ENCODE measurements at regions not wholly inside any gene's neighbourhood (a gene's known extent, or its start where the extent isn't known, plus 50 kb on each side); places are given as distances from the start of the nearest gene placed in this dataset.

- DNase-seq (ENCODE audit: low spot score), result no peak
These were observed 151.9 kb downstream of the FAM43A start for GRCh38 chr3:194837457-194838127.

GRCh38 chr3:194838236-194838635, 152.6 kb downstream of the FAM43A start:
- no peak for DNase-seq (ENCODE audit: low spot score)

GRCh38 chr3:194840661-194841514, 155.2 kb downstream of the FAM43A start:
- no peak for DNase-seq (ENCODE audit: low spot score)

- no peak for DNase-seq (ENCODE audit: low spot score)
These were observed 155.8 kb downstream of the FAM43A start for GRCh38 chr3:194841515-194841841.

GRCh38 chr3:194843556-194843955, 157.9 kb downstream of the FAM43A start:
- no peak for DNase-seq (ENCODE audit: low spot score)

- no peak for DNase-seq (ENCODE audit: low spot score)
These were observed 158.4 kb downstream of the FAM43A start for GRCh38 chr3:194844046-194844445.

- no peak for DNase-seq (ENCODE audit: low spot score)
These were observed 163.6 kb downstream of the FAM43A start for GRCh38 chr3:194849166-194849875.

GRCh38 chr3:194851254-194851653, 165.6 kb downstream of the FAM43A start:
- DNase-seq (ENCODE audit: low spot score), result no peak

GRCh38 chr3:194851941-194852340, 166.3 kb downstream of the FAM43A start:
- DNase-seq (ENCODE audit: low spot score), result no peak

GRCh38 chr3:194852345-194852744, 166.7 kb downstream of the FAM43A start:
- DNase-seq (ENCODE audit: low spot score), result no peak

GRCh38 chr3:194852831-194853508, 167.3 kb downstream of the FAM43A start:
- DNase-seq (ENCODE audit: low spot score), result no peak

GRCh38 chr3:194854206-194854605, 168.5 kb downstream of the FAM43A start:
- no peak for DNase-seq (ENCODE audit: low spot score)

GRCh38 chr3:194854659-194855390, 169.1 kb downstream of the FAM43A start:
- no peak for DNase-seq (ENCODE audit: low spot score)

- no peak for DNase-seq (ENCODE audit: low spot score)
These were observed 170.6 kb downstream of the FAM43A start for GRCh38 chr3:194856296-194856695.

- DNase-seq (ENCODE audit: low spot score), result no peak
These were observed 171.9 kb downstream of the FAM43A start for GRCh38 chr3:194857469-194858113.

GRCh38 chr3:194858382-194858781, 172.7 kb downstream of the FAM43A start:
- DNase-seq (ENCODE audit: low spot score), result no peak

GRCh38 chr3:194860725-194861124, 175.0 kb downstream of the FAM43A start:
- DNase-seq (ENCODE audit: low spot score), result no peak

- DNase-seq (ENCODE audit: low spot score), result no peak
These were observed 175.7 kb downstream of the FAM43A start for GRCh38 chr3:194861375-194861774.

- no peak for DNase-seq (ENCODE audit: low spot score)
These were observed 179.4 kb downstream of the FAM43A start for GRCh38 chr3:194865061-194865460.

GRCh38 chr3:194865615-194866014, 179.9 kb downstream of the FAM43A start:
- DNase-seq (ENCODE audit: low spot score), result no peak

- no peak for DNase-seq (ENCODE audit: low spot score)
These were observed 180.6 kb downstream of the FAM43A start for GRCh38 chr3:194866236-194866635.

Data from CD4-positive, alpha-beta T cell treated with Interleukin-15 for 4 hours (primary cell).